Mesenchymal stem cell (in vitro differentiated cells and primary cell): ENCODE measurements at regions not wholly inside any gene's neighbourhood (a gene's known extent, or its start where the extent isn't known, plus 50 kb on each side); places are given as distances from the start of the nearest gene placed in this dataset.

ENCODE experiments used
- DNase-seq: peaks from one replicate; pipeline ENCODE4 v3.0.0-alpha.2; 2013
- H2AFZ ChIP-seq: one replicate; pipeline ENCODE4 v1.6.1; 2013; ENCODE audit warnings: low read depth, mild to moderate bottlenecking, control low read depth, inconsistent platforms, low read length, moderate library complexity
- H2AK5ac ChIP-seq: 2 replicates; pipeline ENCODE4 v1.6.1; 2013; ENCODE audit warnings: low read length, moderate library complexity, mild to moderate bottlenecking, inconsistent platforms; ENCODE audit not compliant: severe bottlenecking
- H2BK120ac ChIP-seq: one replicate; pipeline ENCODE4 v1.6.1; 2013; ENCODE audit warnings: low read depth, mild to moderate bottlenecking, inconsistent platforms, low read length, moderate library complexity
- H2BK12ac ChIP-seq, 2 experiments: one replicate each; pipeline ENCODE4 v1.6.1; 2013; ENCODE audit warnings: inconsistent platforms in 2 of 2, low read length in 2 of 2, mild to moderate bottlenecking in 2 of 2, moderate library complexity in 2 of 2, control low read depth in 1 of 2
- H2BK15ac ChIP-seq: one replicate; pipeline ENCODE4 v1.6.1; 2013; ENCODE audit warnings: mild to moderate bottlenecking, low read depth, inconsistent platforms; ENCODE audit not compliant: poor library complexity, severe bottlenecking
- H2BK5ac ChIP-seq: 2 replicates; pipeline ENCODE4 v1.6.1; 2013; ENCODE audit warnings: low read depth, mild to moderate bottlenecking, low read length, control low read depth, inconsistent platforms; ENCODE audit not compliant: poor library complexity, severe bottlenecking
- H3K14ac ChIP-seq, 2 experiments: one replicate each; pipeline ENCODE4 v1.6.1; 2013; ENCODE audit warnings: inconsistent platforms in 2 of 2, low read length in 2 of 2, control low read depth in 1 of 2, mild to moderate bottlenecking in 1 of 2, moderate library complexity in 1 of 2
- H3K18ac ChIP-seq, 2 experiments: one replicate each; pipeline ENCODE4 v1.6.1; 2013; ENCODE audit warnings: inconsistent platforms in 2 of 2, low read length in 2 of 2, control low read depth in 1 of 2, low read depth in 1 of 2, mild to moderate bottlenecking in 1 of 2
- H3K23ac ChIP-seq, 2 experiments: one replicate each; pipeline ENCODE4 v1.6.1; 2013; ENCODE audit warnings: inconsistent platforms in 2 of 2, low read length in 2 of 2, mild to moderate bottlenecking in 2 of 2, moderate library complexity in 2 of 2, control low read depth in 1 of 2
- H3K27ac ChIP-seq: 2 replicates; pipeline ENCODE4 v1.5.1; 2013; ENCODE audit warnings: mild to moderate bottlenecking, moderate library complexity, low read length, control low read depth, inconsistent platforms; ENCODE audit not compliant: poor library complexity, severe bottlenecking
- H3K27me3 ChIP-seq, 2 experiments: 2 replicates each; pipeline versions ENCODE4 v1.6.1 to v1.7.0; 2013; ENCODE audit warnings: low read length in 2 of 2, mild to moderate bottlenecking in 2 of 2, moderate library complexity in 2 of 2, control low read depth in 1 of 2, inconsistent platforms in 1 of 2; ENCODE audit not compliant: control insufficient read depth in 1 of 2, insufficient read depth in 1 of 2
- H3K36me3 ChIP-seq, 2 experiments: 2 replicates each; pipeline versions ENCODE4 v1.6.1 to v1.7.0; 2013; ENCODE audit warnings: low read length in 2 of 2, control low read depth in 1 of 2, inconsistent platforms in 1 of 2, low read depth in 1 of 2, mild to moderate bottlenecking in 1 of 2; ENCODE audit not compliant: insufficient read depth in 2 of 2, control insufficient read depth in 1 of 2
- H3K4ac ChIP-seq, 2 experiments: one replicate each; pipeline ENCODE4 v1.6.1; 2013; ENCODE audit warnings: inconsistent platforms in 2 of 2, low read length in 2 of 2, mild to moderate bottlenecking in 2 of 2, moderate library complexity in 2 of 2, control low read depth in 1 of 2, low read depth in 1 of 2
- H3K4me1 ChIP-seq: 2 replicates; pipeline ENCODE4 v1.6.1; 2013; ENCODE audit warnings: low read depth, low read length, control low read depth; ENCODE audit not compliant: control insufficient read depth, insufficient read depth
- H3K4me2 ChIP-seq: 2 replicates; pipeline ENCODE4 v1.6.1; 2013; ENCODE audit warnings: low read length, mild to moderate bottlenecking, inconsistent platforms; ENCODE audit not compliant: poor library complexity, severe bottlenecking
- H3K4me3 ChIP-seq, 2 experiments: 2 replicates each; pipeline versions ENCODE4 v1.5.1 to v1.7.0; 2013; ENCODE audit warnings: low read length in 2 of 2, mild to moderate bottlenecking in 2 of 2, control low read depth in 1 of 2, low read depth in 1 of 2; ENCODE audit not compliant: insufficient read depth in 1 of 2
- H3K79me1 ChIP-seq: replicated peaks from 2 replicates; pipeline ENCODE4 v1.6.1; 2013; ENCODE audit warnings: mild to moderate bottlenecking, control low read depth, low read length, inconsistent platforms; ENCODE audit not compliant: poor library complexity, severe bottlenecking
- H3K9ac ChIP-seq: 2 replicates; pipeline ENCODE4 v1.7.0; 2013; ENCODE audit warnings: mild to moderate bottlenecking, low read length, moderate library complexity
- H3K9me3 ChIP-seq: 2 replicates; pipeline ENCODE4 v1.7.0; 2013; ENCODE audit warnings: mild to moderate bottlenecking, low read length; ENCODE audit not compliant: control insufficient read depth
- H4K8ac ChIP-seq: one replicate; pipeline ENCODE4 v1.6.1; 2013; ENCODE audit warnings: inconsistent platforms, mild to moderate bottlenecking, low read length, moderate library complexity
- H4K91ac ChIP-seq: one replicate; pipeline ENCODE4 v1.6.1; 2013; ENCODE audit warnings: mild to moderate bottlenecking, low read length, inconsistent platforms
- WGBS: methylation state at CpG from one replicate; pipeline ENCODE4 v1.1.7; 2013; ENCODE audit warnings: mixed read lengths; 5-methylcytosine and 5-hydroxymethylcytosine counted together

DNA sequence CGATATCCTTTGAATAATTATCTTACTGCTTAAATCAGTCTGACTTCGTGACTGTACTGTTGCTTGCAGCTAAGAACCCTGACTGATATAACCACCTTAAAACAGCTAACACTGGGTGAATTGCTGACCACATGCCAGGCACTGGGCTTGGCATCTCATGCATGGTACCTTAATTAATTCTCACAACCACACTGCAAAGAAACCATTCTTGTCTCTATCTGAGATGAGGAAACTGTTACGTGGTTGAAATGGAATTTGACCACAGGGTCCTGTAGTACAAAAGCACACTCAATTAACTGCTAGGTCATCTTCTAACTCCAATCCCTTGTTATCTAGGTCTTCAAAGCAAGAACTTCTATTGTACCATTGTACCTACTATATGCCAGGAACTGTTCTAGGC lies 92.7 kb upstream of the PRICKLE2 start:
- Histone ChIP-seq H2BK5ac (no peak overlapping the region), H3K27ac (no peak overlapping the region), H4K8ac (no peak overlapping the region), H3K4me3 (no peak overlapping the region), H3K4me1 (peaks cover 4% of the 10 kb centered on the region), H2BK120ac (no peak overlapping the region), H3K9ac (no peak overlapping the region), H3K4me2 (no peak overlapping the region), H4K91ac (no peak overlapping the region), H3K9me3 (no peaks in the 10 kb centered on the region), H3K79me1 (no peaks in the 10 kb centered on the region), H3K27me3 (no peaks in the 10 kb centered on the region), H3K14ac (no peak overlapping the region), H2BK12ac (no peak overlapping the region), H2BK15ac (no peak overlapping the region), H3K4ac (no peak overlapping the region), H3K18ac (no peak overlapping the region), H2AFZ (no peak overlapping the region), H3K23ac (no peak overlapping the region), H3K36me3 (no peaks in the 10 kb centered on the region), H2AK5ac (no peak overlapping the region)
- WGBS: 95% methylated on average over 3 of the region's 3 CpGs
- no peak for DNase-seq

DNA sequence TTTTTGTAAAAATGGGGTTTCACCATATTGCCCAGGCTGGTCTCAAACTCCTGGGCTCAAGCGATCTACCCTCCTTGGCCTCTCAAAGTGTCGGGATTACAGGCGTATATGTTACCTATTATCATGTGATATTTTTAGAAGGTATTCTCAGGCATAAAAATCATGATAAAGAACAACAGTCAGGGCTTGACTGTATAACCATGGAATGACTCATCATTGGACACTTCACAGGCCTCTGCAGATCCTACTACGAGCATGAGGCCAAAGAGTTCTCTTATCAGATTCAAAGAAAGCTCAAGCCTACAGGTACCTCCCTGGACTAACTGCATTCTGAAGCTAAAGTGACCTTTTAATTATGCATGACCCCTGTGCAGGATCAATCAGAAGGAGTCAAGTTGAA lies 91.7 kb upstream of the PRICKLE2 start:
- Histone ChIP-seq H4K91ac (no peak overlapping the region), H4K8ac (no peak overlapping the region), H2BK120ac (no peak overlapping the region), H3K27me3 (no peaks in the 10 kb centered on the region), H3K9me3 (no peaks in the 10 kb centered on the region), H2BK5ac (no peak overlapping the region), H2AFZ (no peak overlapping the region), H2BK15ac (no peak overlapping the region), H3K18ac (no peak overlapping the region), H3K4ac (no peak overlapping the region), H3K27ac (no peak overlapping the region), H3K36me3 (no peaks in the 10 kb centered on the region), H3K23ac (no peak overlapping the region), H3K4me1 (peaks cover 2% of the 10 kb centered on the region), H2BK12ac (no peak overlapping the region), H3K9ac (no peak overlapping the region), H2AK5ac (no peak overlapping the region), H3K14ac (no peak overlapping the region), H3K4me3 (no peak overlapping the region), H3K79me1 (no peaks in the 10 kb centered on the region), H3K4me2 (no peak overlapping the region)
- WGBS: 4% methylated on average over 1 of the region's 4 CpGs
- DNase-seq: peak; percentile 39

GRCh38 chr3:64311424-64312061 lies 86.3 kb upstream of the PRICKLE2 start:
- H3K9ac ChIP-seq: peak overlapping the region; percentile 39
- H2BK15ac ChIP-seq: no peak overlapping the region
- no peak overlapping the region for H3K4me2 ChIP-seq
- no peak for DNase-seq
- H4K91ac ChIP-seq: no peak overlapping the region
- no peaks in the 10 kb centered on the region for H3K79me1 ChIP-seq
- H2AK5ac ChIP-seq: no peak overlapping the region
- H3K27ac ChIP-seq: no peak overlapping the region
- H3K14ac ChIP-seq: no peak overlapping the region
- H3K27me3 ChIP-seq: no peaks in the 10 kb centered on the region
- WGBS: 84% methylated on average over 3 of the region's 5 CpGs
- H3K23ac ChIP-seq: no peak overlapping the region
- H3K4ac ChIP-seq: no peak overlapping the region
- H3K4me3 ChIP-seq: no peak overlapping the region
- H2AFZ ChIP-seq: no peak overlapping the region
- H3K9me3 ChIP-seq: no peaks in the 10 kb centered on the region
- no peak overlapping the region for H3K18ac ChIP-seq
- H2BK120ac ChIP-seq: no peak overlapping the region
- H4K8ac ChIP-seq: peak overlapping the region; percentile 37
- H3K36me3 ChIP-seq: no peaks in the 10 kb centered on the region
- H2BK5ac ChIP-seq: no peak overlapping the region
- no peaks in the 10 kb centered on the region for H3K4me1 ChIP-seq
- no peak overlapping the region for H2BK12ac ChIP-seq

- H3K14ac ChIP-seq: no peak overlapping the region
- H3K4me1 ChIP-seq: no peaks in the 10 kb centered on the region
- H2BK15ac ChIP-seq: no peak overlapping the region
- H3K23ac ChIP-seq: no peak overlapping the region
- H4K8ac ChIP-seq: no peak overlapping the region
- H2BK120ac ChIP-seq: no peak overlapping the region
- no peak overlapping the region for H2BK5ac ChIP-seq
- H2AFZ ChIP-seq: no peak overlapping the region
- no peak overlapping the region for H2BK12ac ChIP-seq
- 100% methylated on average over 1 of the region's 1 CpG for WGBS
- H3K4me2 ChIP-seq: no peak overlapping the region
- no peaks in the 10 kb centered on the region for H3K36me3 ChIP-seq
- no peak overlapping the region for H2AK5ac ChIP-seq
- no peak overlapping the region for H3K27ac ChIP-seq
- H3K4ac ChIP-seq: no peak overlapping the region
- no peaks in the 10 kb centered on the region for H3K79me1 ChIP-seq
- no peaks in the 10 kb centered on the region for H3K9me3 ChIP-seq
- H4K91ac ChIP-seq: no peak overlapping the region
- no peak overlapping the region for H3K4me3 ChIP-seq
- no peak overlapping the region for H3K18ac ChIP-seq
- no peak for DNase-seq
- no peaks in the 10 kb centered on the region for H3K27me3 ChIP-seq
- no peak overlapping the region for H3K9ac ChIP-seq
Observed at GRCh38 chr3:64308931-64309330, 83.7 kb upstream of the PRICKLE2 start.
